HG03159 (cell line): ENCODE measurements at regions not wholly inside any gene's neighbourhood (a gene's known extent, or its start where the extent isn't known, plus 50 kb on each side); places are given as distances from the start of the nearest gene placed in this dataset.
A peak's percentile ranks its signal among the peaks of the same experiment; 100 is the strongest.

ENCODE experiments used
- ATAC-seq: cut with Tn5 transposase; IDR thresholded peaks from one replicate; pipeline ENCODE4 v1.9.1; 2021; ENCODE audit warnings: mild to moderate bottlenecking, moderate library complexity; ENCODE audit not compliant: unreplicated experiment

DNA sequence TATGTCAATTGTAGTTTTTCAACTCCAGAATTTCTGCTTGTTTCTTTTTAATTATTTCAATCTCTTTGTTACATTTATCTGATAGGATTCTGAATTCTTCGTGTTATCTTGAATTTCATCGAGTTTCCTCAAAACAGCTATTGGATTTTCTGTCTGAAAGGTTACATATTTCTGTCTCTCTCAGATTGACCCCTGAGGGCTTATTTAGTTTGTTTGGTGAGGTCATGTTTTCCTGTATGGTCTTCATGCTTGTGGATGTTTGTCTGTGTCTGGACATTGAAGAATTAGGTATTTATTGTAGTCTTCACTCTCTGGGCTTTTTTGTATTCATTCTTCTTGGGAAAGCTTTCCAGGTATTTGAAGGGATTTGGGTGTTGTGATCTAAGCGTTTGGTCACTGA is 85.6 kb downstream of the SNAPC1 start:
- ATAC-seq = no peak

DNA sequence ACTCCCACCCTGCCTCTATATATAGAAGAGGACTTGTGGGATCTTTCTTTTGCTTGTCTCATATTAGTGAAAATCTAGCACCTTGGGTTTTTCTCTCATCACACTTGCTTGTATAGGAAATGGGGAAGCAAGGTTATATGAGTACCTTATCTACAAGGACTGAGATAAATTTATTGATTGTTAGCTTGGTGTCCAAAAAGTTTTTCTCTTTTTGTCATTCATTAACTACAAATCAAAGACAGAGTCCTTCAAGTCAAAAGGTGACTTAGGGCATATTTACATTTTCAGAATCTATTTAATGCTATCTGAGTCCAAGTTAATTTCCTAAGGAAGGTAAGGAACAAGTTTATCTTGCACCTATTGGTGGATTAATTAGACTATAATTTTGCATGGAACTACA is 92.7 kb downstream of the SNAPC1 start:
- no peak for ATAC-seq

DNA sequence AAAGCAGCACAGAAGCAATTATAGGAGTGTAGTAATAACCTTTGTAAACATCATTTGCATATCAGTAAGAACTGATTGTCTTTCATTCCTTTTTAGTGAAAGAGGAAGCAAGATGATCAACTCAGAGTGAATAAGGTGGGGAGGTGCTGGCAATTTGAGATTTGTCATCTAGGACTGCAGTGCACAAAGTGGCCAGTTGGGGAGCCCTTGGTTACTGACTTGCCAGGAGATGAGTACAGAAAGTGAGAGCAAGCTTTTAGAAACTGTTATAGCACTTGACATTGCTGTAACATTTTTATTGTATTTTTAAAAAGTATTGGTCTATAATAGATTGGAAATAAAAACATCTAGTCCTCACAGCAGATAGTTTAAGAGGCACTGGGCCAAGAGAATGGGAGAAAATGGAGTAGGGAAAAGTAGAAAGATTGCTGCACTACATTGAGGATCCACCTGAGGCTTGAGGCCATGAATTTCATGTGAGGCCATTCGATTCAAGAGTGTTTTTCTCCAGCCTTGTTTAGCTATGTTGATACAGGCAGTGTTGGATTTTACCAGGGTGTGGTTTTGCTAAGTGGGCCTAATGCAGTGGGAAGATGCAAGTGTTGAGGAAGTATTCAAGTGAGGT is 98.2 kb downstream of the SNAPC1 start:
- ATAC-seq = peak; percentile 99

DNA sequence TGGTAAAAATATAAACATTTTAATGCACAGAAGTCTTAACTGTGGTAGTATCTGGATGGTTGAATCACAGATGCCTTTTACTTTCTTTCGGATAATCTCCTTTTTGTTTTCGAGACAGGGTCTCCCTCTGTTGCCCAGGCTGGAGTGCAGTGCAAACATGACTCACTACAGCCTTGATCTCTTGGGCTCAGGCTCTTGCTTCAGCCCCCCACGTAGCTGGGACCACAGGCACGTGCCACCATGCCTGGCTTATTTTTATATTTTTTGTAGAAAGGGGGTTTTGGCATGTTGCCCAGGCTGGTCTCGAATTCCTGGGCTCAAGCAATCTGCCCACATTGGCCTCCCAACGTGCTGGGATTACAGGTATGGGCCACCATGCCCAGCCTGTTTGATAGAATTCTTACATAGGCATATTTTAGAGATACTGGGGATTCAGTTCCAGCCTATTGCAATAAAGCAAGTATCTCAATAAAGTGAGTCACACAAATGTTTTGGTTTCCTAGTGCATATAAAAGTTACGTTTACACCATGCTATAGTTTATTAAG is 99.2 kb downstream of the SNAPC1 start:
- no peak for ATAC-seq

DNA sequence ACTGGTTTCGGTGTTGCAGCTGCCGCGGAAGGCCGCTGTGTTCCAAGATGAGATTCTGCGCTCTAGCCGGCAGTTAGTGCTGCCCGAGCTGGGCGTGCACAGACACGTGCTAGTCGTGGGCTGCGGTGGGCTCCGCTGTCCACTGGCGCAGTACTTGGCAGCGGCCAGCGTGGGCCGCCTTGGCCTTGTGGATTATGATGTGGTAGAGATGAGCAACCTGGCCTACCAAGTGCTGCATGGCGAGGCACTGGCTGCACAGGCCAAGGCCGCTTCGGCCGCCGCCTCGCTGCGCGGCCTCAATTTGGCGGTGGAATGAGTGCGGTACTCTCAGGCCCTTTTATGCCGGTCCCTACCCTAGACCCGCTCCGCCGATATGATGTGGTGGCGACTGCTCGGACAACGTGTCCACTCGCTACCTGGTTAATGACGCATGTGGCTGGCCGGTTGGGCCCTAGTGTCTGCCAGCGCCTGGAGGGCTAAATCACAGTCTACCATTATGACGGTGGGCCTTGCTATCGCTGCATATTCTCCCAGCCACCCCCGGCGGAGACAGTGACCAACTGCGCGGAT is 102.2 kb downstream of the SNAPC1 start:
- ATAC-seq = no peak

DNA sequence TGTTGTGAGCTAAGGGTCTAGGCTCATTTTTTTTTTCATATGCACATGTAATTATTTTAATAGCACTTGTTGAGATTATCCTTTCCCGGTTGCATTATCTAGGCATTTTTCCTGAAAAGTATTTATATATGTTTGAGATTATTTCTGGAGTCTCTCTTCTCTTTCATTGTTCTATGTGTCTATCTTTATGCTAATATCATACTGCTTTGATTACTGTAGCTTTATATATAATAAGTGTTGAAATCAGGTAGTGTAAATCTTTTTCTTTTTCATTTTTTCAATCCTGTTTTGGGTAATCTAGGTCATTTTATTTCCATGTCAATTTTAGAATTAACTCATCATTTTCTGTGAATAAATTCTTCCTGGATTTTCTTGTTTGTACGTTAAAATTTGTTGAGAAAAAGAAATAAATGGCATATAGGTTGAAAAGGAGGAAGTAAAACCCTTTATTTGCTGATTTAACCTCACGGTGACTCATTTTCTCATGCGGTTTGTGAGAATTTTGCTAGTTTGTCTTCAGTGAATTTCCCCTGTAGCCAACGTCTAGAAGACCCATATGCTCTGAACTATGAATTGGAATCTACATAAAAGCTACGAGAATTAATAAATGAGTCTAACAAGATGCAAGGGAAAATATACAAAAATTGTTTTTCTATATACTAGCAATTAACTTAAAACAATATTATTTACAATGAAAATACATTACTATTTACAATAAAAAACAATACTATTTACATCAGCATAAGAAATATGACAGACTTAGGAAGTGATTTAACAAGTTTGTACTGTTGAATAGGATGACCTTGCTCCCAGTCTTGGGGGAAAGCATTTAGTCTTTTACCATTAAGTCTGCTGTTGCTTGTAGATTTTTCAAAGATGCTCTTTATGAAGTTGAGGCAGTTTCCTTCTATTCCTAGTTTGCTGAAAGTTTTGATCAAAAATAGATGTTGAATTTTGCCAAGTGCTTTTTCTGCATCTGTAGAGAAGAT is 105.0 kb downstream of the SNAPC1 start:
- peak; percentile 97 for ATAC-seq

DNA sequence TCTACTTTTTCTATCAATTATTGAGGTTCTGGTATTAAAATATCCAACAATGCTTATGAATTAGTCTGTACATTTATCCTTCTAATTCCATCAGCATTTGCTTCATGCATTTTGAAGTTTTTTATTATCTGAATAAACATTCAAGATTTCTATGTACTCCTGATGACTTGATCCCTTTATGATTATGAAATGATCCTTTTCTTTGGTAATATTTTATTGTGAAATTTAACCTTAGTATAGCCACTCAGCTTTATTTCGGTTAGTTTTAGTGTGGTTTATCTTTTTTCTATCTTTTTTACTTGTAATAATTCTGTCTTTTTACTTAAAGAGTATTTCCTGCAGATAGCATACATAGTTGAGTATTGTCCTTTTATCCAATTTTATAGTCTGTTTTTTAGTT is 106.6 kb downstream of the SNAPC1 start:
- ATAC-seq = no peak

DNA sequence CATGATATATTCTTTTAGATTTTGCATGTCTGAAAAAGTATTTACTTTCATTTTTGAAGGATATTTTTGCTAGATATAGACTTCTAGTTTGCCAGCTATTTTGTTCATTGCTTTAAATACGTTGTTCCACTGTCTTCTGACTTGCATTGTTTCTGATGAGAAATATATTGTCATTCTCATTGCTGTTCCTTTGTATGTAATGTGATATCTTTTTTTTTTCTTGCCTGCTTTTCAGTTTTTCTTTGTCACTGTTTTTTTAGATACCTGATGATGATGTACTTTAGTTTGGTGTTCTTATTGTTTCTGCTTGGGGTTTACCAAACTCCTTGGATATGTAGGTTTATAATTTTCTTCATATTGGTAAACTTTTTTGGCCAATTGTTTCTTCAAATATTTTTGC is 107.9 kb downstream of the SNAPC1 start:
- no peak for ATAC-seq

DNA sequence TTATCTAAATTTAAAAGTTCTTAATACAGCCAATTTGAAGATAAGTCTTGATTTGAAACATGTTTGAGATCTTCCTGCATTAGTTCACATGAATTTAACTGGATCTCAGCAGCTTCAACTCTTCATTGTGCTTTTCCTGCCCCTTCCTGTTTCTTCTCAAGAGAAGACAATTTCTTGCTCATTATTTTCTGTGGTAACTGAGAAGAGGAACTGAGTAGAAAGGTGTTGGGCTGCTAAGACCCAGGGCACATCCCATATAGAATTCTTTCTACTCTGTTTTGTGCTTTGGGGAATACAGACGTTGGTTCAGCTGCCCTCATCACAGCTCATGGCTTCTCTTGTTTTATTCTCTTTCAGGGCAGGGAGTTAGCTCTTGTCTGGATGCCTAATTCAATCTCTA is 110.2 kb downstream of the SNAPC1 start:
- peak; percentile 98 for ATAC-seq

DNA sequence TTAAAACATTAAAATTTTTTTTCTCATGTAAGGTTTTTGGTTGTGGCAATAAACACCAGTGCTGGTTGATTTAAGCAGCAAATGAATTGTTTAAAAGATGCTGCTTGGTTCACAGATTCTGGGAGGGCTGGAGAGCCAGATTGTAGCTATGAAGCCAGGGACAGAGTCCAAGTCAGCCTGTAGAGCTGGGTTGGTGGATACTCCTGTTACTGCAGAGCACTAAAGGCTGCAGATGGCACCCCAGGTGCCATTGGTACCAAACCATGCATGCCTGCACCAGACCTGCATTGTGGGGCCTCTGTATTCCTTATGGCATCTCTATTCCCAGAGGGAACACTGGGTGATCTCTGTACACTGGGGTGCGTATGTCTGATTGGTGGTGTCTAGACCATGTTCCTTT is 113.3 kb downstream of the SNAPC1 start:
- ATAC-seq = no peak

DNA sequence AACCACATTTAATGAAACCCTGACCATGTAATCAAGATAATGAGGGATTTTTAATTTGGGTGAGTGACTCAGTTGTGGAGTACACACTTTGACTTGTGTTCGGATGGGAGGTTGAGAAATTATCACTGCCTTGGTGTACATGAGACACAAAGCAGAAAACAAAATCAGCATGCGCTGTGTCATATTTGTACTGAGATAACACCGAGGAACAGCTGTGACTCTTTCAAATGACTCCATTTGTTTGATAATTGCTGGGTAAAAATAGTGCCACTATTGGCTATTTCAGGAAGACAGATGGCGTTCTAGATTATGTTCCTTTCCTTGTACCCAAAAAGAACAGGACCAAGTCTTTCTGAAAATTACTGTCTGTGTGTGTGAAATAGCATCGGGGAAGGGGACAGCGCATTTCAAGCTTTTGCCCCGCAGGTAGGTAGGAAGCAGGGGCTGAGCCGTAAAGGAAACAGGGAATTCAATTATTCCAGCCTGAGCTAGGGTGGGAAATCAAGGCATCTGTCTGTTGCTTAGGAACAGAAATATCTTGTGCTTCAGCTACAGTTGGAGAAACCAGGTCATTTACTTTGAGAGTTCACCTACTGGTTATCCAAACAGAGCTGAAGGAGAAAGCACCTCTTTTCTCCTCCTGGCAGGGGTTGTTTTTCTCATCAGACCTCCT is 114.3 kb downstream of the SNAPC1 start:
- no peak for ATAC-seq

DNA sequence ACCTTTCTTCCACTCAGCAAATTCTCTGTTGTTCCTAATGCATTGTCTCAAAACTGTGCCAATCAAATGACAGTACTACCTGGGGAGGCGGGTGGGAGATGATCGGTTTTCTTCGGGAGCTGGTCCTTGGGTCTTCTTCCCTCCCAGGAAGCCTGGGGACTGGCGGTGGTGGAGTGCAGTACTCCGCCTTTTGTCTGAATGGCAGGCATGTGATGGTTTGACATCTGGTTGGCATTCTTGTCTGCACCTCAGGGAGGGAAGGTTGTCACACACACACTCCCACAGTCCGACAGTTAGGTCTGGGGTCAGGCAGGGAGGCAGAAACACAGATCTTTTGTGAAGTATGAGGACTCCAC is 114.8 kb downstream of the SNAPC1 start:
- ATAC-seq = no peak

DNA sequence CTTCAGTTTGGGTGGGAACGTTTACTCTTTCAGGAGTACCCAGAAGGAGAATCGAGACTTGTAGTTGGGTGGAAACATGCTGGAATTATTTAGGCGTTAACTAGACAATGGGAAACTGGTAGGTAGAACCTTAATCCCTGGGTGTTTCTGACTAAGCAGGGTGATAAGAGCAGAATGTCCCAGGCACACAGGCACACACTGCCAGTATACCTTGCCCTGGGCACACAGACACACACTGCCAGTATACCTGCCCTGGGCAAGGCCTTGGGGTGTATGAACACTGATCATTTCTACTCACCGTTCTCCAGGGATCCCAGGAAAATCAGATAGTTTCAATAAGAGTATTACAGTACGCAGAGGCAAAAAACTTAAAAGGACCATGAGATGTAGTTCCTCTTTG is 115.5 kb downstream of the SNAPC1 start:
- no peak for ATAC-seq

DNA sequence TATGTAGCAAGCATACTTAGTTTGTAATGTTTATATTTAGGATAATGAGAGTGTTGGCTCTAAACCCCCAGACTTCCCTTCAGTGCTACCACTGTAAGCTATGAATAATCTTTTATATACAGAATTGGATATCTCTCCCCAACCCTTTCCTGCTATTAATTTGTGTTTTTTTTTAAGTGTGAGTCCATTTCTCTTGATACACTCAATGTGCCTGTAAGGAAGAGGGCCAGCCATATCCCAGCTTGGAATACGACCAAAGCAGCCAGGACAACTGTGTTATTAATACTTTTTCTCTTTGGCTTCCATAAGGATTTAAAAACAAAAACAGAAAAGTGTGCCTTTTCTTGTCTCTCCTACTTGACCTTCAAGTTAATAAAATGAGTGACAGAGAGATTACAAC is 116.7 kb downstream of the SNAPC1 start:
- ATAC-seq = no peak

DNA sequence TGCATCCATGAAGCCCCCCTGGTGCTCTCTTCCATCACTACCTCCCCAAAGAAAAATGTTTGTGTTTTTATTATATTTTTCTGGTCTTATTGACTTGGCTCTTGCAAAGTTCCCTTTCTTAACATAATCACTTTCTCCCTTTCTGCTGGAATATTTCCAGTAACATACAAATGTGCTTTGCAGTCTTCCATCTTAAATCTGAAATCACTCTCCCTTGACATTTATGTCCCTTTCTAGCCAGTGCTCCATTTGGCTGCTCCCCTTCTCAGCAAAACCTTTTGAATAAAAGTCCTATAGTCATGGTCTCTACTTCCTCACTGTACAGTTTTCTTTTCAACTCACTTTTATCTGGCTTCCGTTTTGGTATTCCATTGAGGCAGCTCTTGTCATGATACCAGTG is 118.8 kb downstream of the SNAPC1 start:
- no peak for ATAC-seq

DNA sequence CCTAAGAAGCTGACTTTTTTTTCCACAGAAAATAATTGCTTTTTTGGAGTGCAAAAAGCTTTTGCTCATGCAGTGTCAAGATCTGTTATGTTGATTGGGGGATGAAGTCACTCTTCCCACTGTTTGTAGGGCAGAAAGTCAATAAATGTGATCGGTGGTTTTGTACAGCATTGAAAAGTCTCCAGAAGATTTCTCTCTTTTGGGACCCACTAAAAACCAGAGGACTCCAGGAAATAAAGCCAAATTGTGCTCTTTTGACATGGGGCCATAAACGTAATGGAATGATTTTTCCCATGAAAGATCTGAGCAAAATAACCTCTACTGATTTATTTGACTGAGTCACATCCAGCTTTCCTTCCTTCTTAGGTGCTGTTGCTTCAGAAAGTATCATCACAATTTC is 122.5 kb downstream of the SNAPC1 start:
- ATAC-seq = no peak

DNA sequence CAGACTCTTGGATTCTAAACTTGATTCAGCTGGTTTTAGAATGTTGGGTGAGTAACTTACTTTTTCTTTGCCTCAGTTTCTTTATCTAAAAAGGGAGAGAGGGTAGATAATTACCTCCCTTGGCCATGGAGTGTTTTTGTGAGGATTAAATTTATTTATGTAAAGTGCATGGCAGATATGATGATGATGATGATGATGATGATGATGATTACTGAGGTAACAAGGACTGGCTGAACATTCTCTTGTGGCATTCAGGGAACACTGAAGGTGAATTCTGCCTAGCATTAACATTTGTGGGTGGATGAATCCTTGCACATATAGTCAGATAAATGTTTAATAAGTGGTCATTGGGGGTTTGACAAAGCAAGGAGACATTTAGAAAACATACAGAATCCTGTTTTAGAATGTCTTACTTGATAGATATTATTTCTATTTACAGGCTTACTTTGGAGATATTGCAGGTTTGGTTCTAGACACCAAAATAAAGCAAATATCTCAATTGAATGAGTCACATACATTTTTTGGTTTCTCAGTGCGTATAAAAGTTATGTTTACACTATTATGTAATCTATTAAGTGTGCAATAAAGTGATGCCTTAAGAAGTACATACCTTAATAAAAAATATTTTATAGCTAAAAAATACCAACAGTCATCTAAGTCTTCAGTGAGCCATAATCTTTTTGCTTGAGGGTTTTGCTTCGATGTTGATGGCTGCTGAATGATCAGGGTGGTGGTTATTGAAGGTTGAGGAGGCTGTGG is 123.2 kb downstream of the SNAPC1 start:
- ATAC-seq = no peak

DNA sequence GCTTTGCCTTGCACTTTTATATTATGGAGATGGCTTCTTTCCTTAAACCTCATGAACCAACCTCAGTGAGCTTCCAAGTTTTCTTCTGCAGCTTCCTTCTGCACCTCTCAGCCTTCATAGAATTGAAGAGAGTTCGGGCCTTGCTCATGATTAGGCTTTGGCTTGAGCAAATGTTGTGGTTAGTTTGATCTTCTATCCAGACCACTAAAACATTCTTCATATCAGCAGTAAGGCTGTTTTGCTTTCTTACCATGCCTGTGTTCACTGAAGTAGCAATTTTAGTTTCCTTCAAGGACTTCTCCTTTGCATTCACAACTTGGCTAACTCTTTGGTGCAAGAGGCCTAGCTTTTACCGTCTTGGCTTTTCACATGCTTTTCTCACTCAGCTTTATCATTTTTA is 125.4 kb downstream of the SNAPC1 start:
- ATAC-seq = no peak

DNA sequence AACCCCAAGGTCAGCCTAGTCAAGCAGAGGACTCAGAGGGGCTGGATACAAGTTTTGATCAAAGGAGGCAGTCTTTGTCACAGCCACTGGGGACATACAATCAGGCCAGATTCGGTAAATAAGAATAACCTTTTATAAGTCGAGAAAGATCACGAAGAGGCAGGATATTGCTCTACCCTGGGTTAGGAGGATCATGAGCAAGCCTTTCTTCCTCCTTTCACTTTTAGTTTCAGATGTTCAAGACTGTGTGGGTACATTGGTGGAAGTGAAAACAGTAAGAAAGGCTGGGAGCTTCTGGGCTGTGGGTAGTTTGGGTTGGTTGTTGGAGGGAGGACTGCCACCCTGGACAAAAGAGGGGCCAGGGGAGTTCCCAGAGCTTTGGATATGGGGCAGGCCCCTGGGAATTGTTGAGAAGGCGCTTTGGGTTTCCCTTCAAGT is 127.7 kb downstream of the SNAPC1 start:
- ATAC-seq = peak; percentile 98

DNA sequence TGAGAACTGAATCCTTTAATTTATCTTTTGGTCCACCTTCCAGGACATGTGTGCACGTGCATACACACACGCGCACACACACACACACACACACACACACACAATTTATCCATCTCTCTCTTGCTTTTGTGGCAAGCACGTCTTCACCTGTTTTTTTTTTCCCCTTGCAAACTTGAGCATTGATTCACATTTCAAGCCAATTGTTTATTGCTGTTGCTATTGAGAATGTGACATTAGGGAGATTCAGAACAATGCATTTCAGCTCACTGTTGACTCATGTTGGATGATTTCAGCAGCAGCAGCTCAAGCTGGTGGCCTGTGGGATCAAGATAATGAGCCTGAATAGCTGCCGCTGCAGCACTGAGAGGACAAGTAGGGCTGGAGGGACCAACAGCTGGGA is 128.9 kb downstream of the SNAPC1 start:
- ATAC-seq = no peak
